Natural killer cell treated with Interleukin-12 subunit alpha and Interleukin-12 subunit beta and Interleukin-15 and Interleukin-18, amount 100 ng/mL, for 72 hours (primary cell): ENCODE measurements at regions not wholly inside any gene's neighbourhood (a gene's known extent, or its start where the extent isn't known, plus 50 kb on each side); places are given as distances from the start of the nearest gene placed in this dataset.

Source experiments
- ATAC-seq, 2 donors: fragments of 150-1000 bp; cut with Tn5 transposase in 1 of 2; sonication (Bioruptor Pico), chemical (Tn5 transposase) in 1 of 2; 2 replicates each; pipeline ENCODE4 v1.10.0; 2021
- DNase-seq: peaks from one replicate; pipeline ENCODE4 v3.0.0; 2022; ENCODE audit warnings: low spot score
- H3K27ac Mint-ChIP-seq, 2 donors: 1 replicate in 1 of 2; 2 replicates in 1 of 2; pipeline ENCODE4 v1.8.0; 2022; ENCODE audit warnings: mixed read lengths in 2 of 2, mild to moderate bottlenecking in 1 of 2, moderate library complexity in 1 of 2
- H3K27me3 Mint-ChIP-seq, 2 donors: 1 replicate in 1 of 2; 2 replicates in 1 of 2; pipeline ENCODE4 v1.8.0; 2022; ENCODE audit warnings: mixed read lengths in 2 of 2
- H3K36me3 Mint-ChIP-seq: one replicate; pipeline ENCODE4 v1.8.0; 2022; ENCODE audit warnings: mixed read lengths
- H3K4me1 Mint-ChIP-seq, 2 donors: 1 replicate in 1 of 2; 2 replicates in 1 of 2; pipeline ENCODE4 v1.8.0; 2022; ENCODE audit warnings: low read depth in 2 of 2, mixed read lengths in 2 of 2, mild to moderate bottlenecking in 1 of 2
- H3K4me3 Mint-ChIP-seq: one replicate; pipeline ENCODE4 v1.8.0; 2022; ENCODE audit warnings: mixed read lengths
- H3K9me3 Mint-ChIP-seq: 2 replicates; pipeline ENCODE4 v1.8.0; 2022; ENCODE audit warnings: mixed read lengths

- H3K27me3 Mint-ChIP-seq: peaks cover 0 to 3% of the 10 kb centered on the region in 2 donors
- no peak overlapping the region for H3K4me3 Mint-ChIP-seq
- DNase-seq: no peak
- ATAC-seq: peak; percentile 46 to 55
- no peaks in the 10 kb centered on the region for H3K36me3 Mint-ChIP-seq
- no peaks in the 10 kb centered on the region for H3K9me3 Mint-ChIP-seq
- H3K27ac Mint-ChIP-seq: no peak overlapping the region
- H3K4me1 Mint-ChIP-seq: no peaks in the 10 kb centered on the region
Measured at GRCh38 chr9:105157171-105157583, 87.3 kb upstream of the SLC44A1 start.

- ATAC-seq: no peak
- H3K27ac Mint-ChIP-seq: no peak overlapping the region
Measured at GRCh38 chr9:105158020-105158419, 86.4 kb upstream of the SLC44A1 start.

GRCh38 chr9:105158898-105159297 lies 85.6 kb upstream of the SLC44A1 start:
- H3K27me3 Mint-ChIP-seq: peaks cover 0 to 3% of the 10 kb centered on the region in 2 donors
- ATAC-seq (no peak), DNase-seq (no peak)
- no peaks in the 10 kb centered on the region for H3K36me3 Mint-ChIP-seq
- H3K4me1 Mint-ChIP-seq: no peaks in the 10 kb centered on the region
- no peaks in the 10 kb centered on the region for H3K9me3 Mint-ChIP-seq
- no peak overlapping the region for H3K27ac Mint-ChIP-seq
- no peak overlapping the region for H3K4me3 Mint-ChIP-seq

More at GRCh38 chr9:105158020-105158419, 86.4 kb upstream of the SLC44A1 start:
- DNase-seq: no peak
- Mint-ChIP-seq H3K27me3 (peaks cover 0 to 3% of the 10 kb centered on the region in 2 donors), H3K4me3 (no peak overlapping the region), H3K4me1 (no peaks in the 10 kb centered on the region), H3K36me3 (no peaks in the 10 kb centered on the region), H3K9me3 (no peaks in the 10 kb centered on the region)

GRCh38 chr9:105168870-105169319 lies 75.6 kb upstream of the SLC44A1 start:
- Mint-ChIP-seq H3K36me3 (no peaks in the 10 kb centered on the region), H3K4me3 (no peak overlapping the region), H3K27ac (no peak overlapping the region), H3K9me3 (no peaks in the 10 kb centered on the region), H3K4me1 (no peaks in the 10 kb centered on the region), H3K27me3 (peaks cover 8 to 17% of the 10 kb centered on the region in 2 donors)
- ATAC-seq: no peak
- no peak for DNase-seq

- H3K27ac Mint-ChIP-seq: no peak overlapping the region
- ATAC-seq: no peak
- H3K27me3 Mint-ChIP-seq: peaks cover 8 to 17% of the 10 kb centered on the region in 2 donors
- DNase-seq: no peak
- H3K36me3 Mint-ChIP-seq: no peaks in the 10 kb centered on the region
- H3K4me3 Mint-ChIP-seq: no peak overlapping the region
- no peaks in the 10 kb centered on the region for H3K9me3 Mint-ChIP-seq
- H3K4me1 Mint-ChIP-seq: no peaks in the 10 kb centered on the region
Measured at GRCh38 chr9:105171076-105171475, 73.4 kb upstream of the SLC44A1 start.

GRCh38 chr9:105171589-105171988 lies 72.9 kb upstream of the SLC44A1 start:
- Mint-ChIP-seq H3K4me1 (no peaks in the 10 kb centered on the region), H3K4me3 (no peak overlapping the region), H3K36me3 (no peaks in the 10 kb centered on the region), H3K27me3 (peaks cover 8 to 17% of the 10 kb centered on the region in 2 donors), H3K27ac (no peak overlapping the region), H3K9me3 (no peaks in the 10 kb centered on the region)
- DNase-seq: no peak
- no peak for ATAC-seq

- Mint-ChIP-seq H3K4me1 (no peaks in the 10 kb centered on the region), H3K9me3 (no peaks in the 10 kb centered on the region), H3K36me3 (no peaks in the 10 kb centered on the region), H3K27me3 (peaks cover 7 to 13% of the 10 kb centered on the region in 2 donors), H3K27ac (no peak overlapping the region), H3K4me3 (no peak overlapping the region)
- ATAC-seq (no peak), DNase-seq (no peak)
Measured at GRCh38 chr9:105172436-105172835, 72.0 kb upstream of the SLC44A1 start.

- peak in 1 of 2 donors; percentile 24 for ATAC-seq
- Mint-ChIP-seq H3K27ac (no peak overlapping the region), H3K9me3 (no peaks in the 10 kb centered on the region), H3K4me3 (no peak overlapping the region), H3K27me3 (peaks cover 5 to 9% of the 10 kb centered on the region in 2 donors), H3K36me3 (no peaks in the 10 kb centered on the region), H3K4me1 (no peaks in the 10 kb centered on the region)
- no peak for DNase-seq
Measured at GRCh38 chr9:105173306-105173705, 71.1 kb upstream of the SLC44A1 start.

- no peak overlapping the region for H3K27ac Mint-ChIP-seq
- H3K4me1 Mint-ChIP-seq: no peaks in the 10 kb centered on the region
- H3K36me3 Mint-ChIP-seq: no peaks in the 10 kb centered on the region
Measured at GRCh38 chr9:105173826-105174225, 70.6 kb upstream of the SLC44A1 start.

GRCh38 chr9:105176194-105176593 lies 68.3 kb upstream of the SLC44A1 start:
- DNase-seq (no peak), ATAC-seq (no peak)
- Mint-ChIP-seq H3K27me3 (peaks cover 0 to 1% of the 10 kb centered on the region in 2 donors), H3K27ac (no peak overlapping the region), H3K9me3 (no peaks in the 10 kb centered on the region), H3K4me3 (no peak overlapping the region), H3K4me1 (no peaks in the 10 kb centered on the region), H3K36me3 (no peaks in the 10 kb centered on the region)

More at GRCh38 chr9:105173826-105174225, 70.6 kb upstream of the SLC44A1 start:
- Mint-ChIP-seq H3K9me3 (no peaks in the 10 kb centered on the region), H3K27me3 (peaks cover 5 to 9% of the 10 kb centered on the region in 2 donors), H3K4me3 (no peak overlapping the region)
- ATAC-seq (no peak), DNase-seq (no peak)

GRCh38 chr9:105178076-105178475 lies 66.4 kb upstream of the SLC44A1 start:
- Mint-ChIP-seq H3K9me3 (no peaks in the 10 kb centered on the region), H3K4me1 (no peaks in the 10 kb centered on the region), H3K4me3 (no peak overlapping the region), H3K27ac (no peak overlapping the region), H3K27me3 (no peaks in the 10 kb centered on the region), H3K36me3 (no peaks in the 10 kb centered on the region)
- DNase-seq (no peak), ATAC-seq (no peak)

- no peaks in the 10 kb centered on the region for H3K36me3 Mint-ChIP-seq
- peaks cover 12 to 25% of the 10 kb centered on the region in 2 donors for H3K27me3 Mint-ChIP-seq
- peaks cover 5 to 6% of the 10 kb centered on the region in 2 donors for H3K4me1 Mint-ChIP-seq
- DNase-seq (no peak), ATAC-seq (no peak)
- no peak overlapping the region for H3K4me3 Mint-ChIP-seq
- H3K9me3 Mint-ChIP-seq: no peaks in the 10 kb centered on the region
- H3K27ac Mint-ChIP-seq: no peak overlapping the region
Measured at GRCh38 chr9:105187781-105188180, 56.7 kb upstream of the SLC44A1 start.

- Mint-ChIP-seq H3K27ac (no peak overlapping the region), H3K36me3 (no peaks in the 10 kb centered on the region), H3K9me3 (no peaks in the 10 kb centered on the region), H3K4me1 (peaks cover 5 to 6% of the 10 kb centered on the region in 2 donors), H3K4me3 (no peak overlapping the region), H3K27me3 (peaks cover 15 to 28% of the 10 kb centered on the region in 2 donors)
- ATAC-seq: no peak
- DNase-seq: no peak
Measured at GRCh38 chr9:105188746-105189145, 55.7 kb upstream of the SLC44A1 start.

GRCh38 chr9:105191508-105192121 lies 52.8 kb upstream of the SLC44A1 start:
- Mint-ChIP-seq H3K27me3 (peaks cover 13 to 27% of the 10 kb centered on the region in 2 donors), H3K9me3 (no peaks in the 10 kb centered on the region), H3K4me1 (peaks cover 6 to 10% of the 10 kb centered on the region in 2 donors), H3K4me3 (peak overlapping the region; percentile 69), H3K36me3 (no peaks in the 10 kb centered on the region), H3K27ac (peak overlapping the region; percentile 38 to 44)
- ATAC-seq (peak; percentile 68 to 78), DNase-seq (no peak)

- H3K36me3 Mint-ChIP-seq: no peaks in the 10 kb centered on the region
- H3K4me3 Mint-ChIP-seq: no peak overlapping the region
- ATAC-seq: no peak
- no peaks in the 10 kb centered on the region for H3K9me3 Mint-ChIP-seq
- H3K27ac Mint-ChIP-seq: no peak overlapping the region
- peaks cover 12 to 23% of the 10 kb centered on the region in 2 donors for H3K27me3 Mint-ChIP-seq
- H3K4me1 Mint-ChIP-seq: peaks cover 6 to 10% of the 10 kb centered on the region in 2 donors
- no peak for DNase-seq
Measured at GRCh38 chr9:105193560-105193959, 50.9 kb upstream of the SLC44A1 start.
